NOMO-1 treated with dmso at 0.1 percent for 144 hours (cell line): ENCODE measurements at regions not wholly inside any gene's neighbourhood (a gene's known extent, or its start where the extent isn't known, plus 50 kb on each side); places are given as distances from the start of the nearest gene placed in this dataset.
"Not testable (repeated sequence)": the region's sequence is repeated elsewhere in the genome, so short reads cannot be mapped to it uniquely, and the experiment has no call there.

ENCODE experiments used
- DNase-seq: peaks from one replicate; lab custom pipeline; 2025; ENCODE audit not compliant: unreplicated experiment; lab: John Stamatoyannopoulos, UW

GRCh38 chr2:138267161-138267901, 234.2 kb upstream of the SPOPL start:
- DNase-seq: no peak

- no peak for DNase-seq
These were observed 233.7 kb upstream of the SPOPL start for GRCh38 chr2:138267902-138268254.

GRCh38 chr2:138269765-138270164, 231.8 kb upstream of the SPOPL start:
- no peak for DNase-seq

- DNase-seq: no peak
These were observed 230.1 kb upstream of the SPOPL start for GRCh38 chr2:138271467-138271866.

- no peak for DNase-seq
These were observed 228.9 kb upstream of the SPOPL start for GRCh38 chr2:138272524-138273195.

GRCh38 chr2:138273280-138273679, 228.3 kb upstream of the SPOPL start:
- not testable (repeated sequence) for DNase-seq

GRCh38 chr2:138274421-138275291, 226.9 kb upstream of the SPOPL start:
- no peak for DNase-seq

GRCh38 chr2:138275292-138275690, 226.3 kb upstream of the SPOPL start:
- DNase-seq: no peak

- no peak for DNase-seq
These were observed 225.7 kb upstream of the SPOPL start for GRCh38 chr2:138275881-138276280.

GRCh38 chr2:138276339-138276738, 225.2 kb upstream of the SPOPL start:
- DNase-seq: no peak

- DNase-seq: no peak
These were observed 224.5 kb upstream of the SPOPL start for GRCh38 chr2:138277062-138277461.

- no peak for DNase-seq
These were observed 221.7 kb upstream of the SPOPL start for GRCh38 chr2:138279871-138280270.

- no peak for DNase-seq
These were observed 220.4 kb upstream of the SPOPL start for GRCh38 chr2:138280999-138281695.

GRCh38 chr2:138282014-138282672, 219.4 kb upstream of the SPOPL start:
- no peak for DNase-seq

- no peak for DNase-seq
These were observed 209.8 kb upstream of the SPOPL start for GRCh38 chr2:138291805-138292204.

- no peak for DNase-seq
These were observed 208.5 kb upstream of the SPOPL start for GRCh38 chr2:138293045-138293444.

GRCh38 chr2:138293549-138293948, 208.0 kb upstream of the SPOPL start:
- DNase-seq: no peak

- DNase-seq: no peak
These were observed 207.1 kb upstream of the SPOPL start for GRCh38 chr2:138294451-138294850.

GRCh38 chr2:138296365-138296764, 205.2 kb upstream of the SPOPL start:
- DNase-seq: no peak

- no peak for DNase-seq
These were observed 203.3 kb upstream of the SPOPL start for GRCh38 chr2:138298120-138298814.
